ENCODE measurements at regions not wholly inside any gene's neighbourhood (a gene's known extent, or its start where the extent isn't known, plus 50 kb on each side); places are given as distances from the start of the nearest gene placed in this dataset.

DNA sequence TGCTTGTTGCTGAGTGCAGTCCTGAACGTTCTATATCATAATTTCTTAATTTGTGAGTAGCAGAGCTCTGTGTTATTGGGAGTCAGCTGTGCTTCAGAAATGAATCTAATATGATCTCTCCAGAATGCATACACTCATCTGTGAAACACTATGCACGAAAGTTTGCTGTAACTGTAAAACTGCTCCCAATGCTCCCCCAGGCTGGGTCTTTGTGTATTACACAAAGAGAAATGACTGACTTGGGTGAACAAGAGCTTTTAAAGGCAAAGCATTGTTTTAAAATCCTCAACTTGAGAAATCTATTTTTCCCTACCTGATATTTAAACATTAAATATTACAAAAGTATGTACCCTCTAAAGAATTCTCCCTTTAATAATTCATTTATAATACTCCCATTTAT is 636.7 kb upstream of the KIF2B start:
- no peak for DNase-seq (ENCODE audit: low spot score)
- TF ChIP-seq, protein P1, sequence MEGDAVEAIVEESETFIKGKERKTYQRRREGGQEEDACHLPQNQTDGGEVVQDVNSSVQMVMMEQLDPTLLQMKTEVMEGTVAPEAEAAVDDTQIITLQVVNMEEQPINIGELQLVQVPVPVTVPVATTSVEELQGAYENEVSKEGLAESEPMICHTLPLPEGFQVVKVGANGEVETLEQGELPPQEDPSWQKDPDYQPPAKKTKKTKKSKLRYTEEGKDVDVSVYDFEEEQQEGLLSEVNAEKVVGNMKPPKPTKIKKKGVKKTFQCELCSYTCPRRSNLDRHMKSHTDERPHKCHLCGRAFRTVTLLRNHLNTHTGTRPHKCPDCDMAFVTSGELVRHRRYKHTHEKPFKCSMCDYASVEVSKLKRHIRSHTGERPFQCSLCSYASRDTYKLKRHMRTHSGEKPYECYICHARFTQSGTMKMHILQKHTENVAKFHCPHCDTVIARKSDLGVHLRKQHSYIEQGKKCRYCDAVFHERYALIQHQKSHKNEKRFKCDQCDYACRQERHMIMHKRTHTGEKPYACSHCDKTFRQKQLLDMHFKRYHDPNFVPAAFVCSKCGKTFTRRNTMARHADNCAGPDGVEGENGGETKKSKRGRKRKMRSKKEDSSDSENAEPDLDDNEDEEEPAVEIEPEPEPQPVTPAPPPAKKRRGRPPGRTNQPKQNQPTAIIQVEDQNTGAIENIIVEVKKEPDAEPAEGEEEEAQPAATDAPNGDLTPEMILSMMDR (IDR thresholded peaks at IDR 0.05), result no peak
- Histone ChIP-seq H3K27ac (no peak overlapping the region), H3K4me3 (no peak overlapping the region)

GRCh38 chr17:53176629-53177028 is 646.1 kb upstream of the KIF2B start:
- DNase-seq (ENCODE audit: low spot score), result no peak
- Histone ChIP-seq H3K4me3 (no peak overlapping the region), H3K27ac (no peak overlapping the region)
- TF ChIP-seq, protein P1 (IDR thresholded peaks at IDR 0.05), result no peak

- Histone ChIP-seq H3K27ac (no peak overlapping the region), H3K4me3 (no peak overlapping the region)
- DNase-seq (ENCODE audit: low spot score), result no peak
- TF ChIP-seq, protein P1 (IDR thresholded peaks at IDR 0.05), result no peak
Measured at GRCh38 chr17:53168413-53168812, 654.3 kb upstream of the KIF2B start.

DNA sequence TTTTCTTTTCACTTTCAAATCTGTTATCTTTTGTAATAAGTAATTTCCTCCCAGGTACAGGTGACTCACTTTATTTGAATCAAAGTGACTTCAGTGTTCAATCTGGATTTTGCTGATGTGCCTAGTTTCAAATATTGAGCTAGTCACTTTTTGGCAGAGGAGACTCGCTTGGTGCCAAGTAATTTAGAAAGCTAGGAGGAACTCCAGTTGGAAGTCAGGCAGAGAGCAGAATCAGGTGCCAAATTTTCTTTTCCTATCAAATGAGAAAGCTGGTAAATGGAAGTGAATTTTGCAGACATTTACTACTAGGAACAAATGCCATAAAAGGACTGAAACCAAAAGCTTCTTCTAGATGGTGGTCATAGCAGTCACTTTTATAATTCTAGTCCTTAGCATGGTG is 656.0 kb upstream of the KIF2B start:
- H3K27ac ChIP-seq, result no peak overlapping the region
- DNase-seq (ENCODE audit: low spot score), result no peak
- H3K4me3 ChIP-seq, result no peak overlapping the region
- TF ChIP-seq, protein P1 (IDR thresholded peaks at IDR 0.05), result no peak

DNA sequence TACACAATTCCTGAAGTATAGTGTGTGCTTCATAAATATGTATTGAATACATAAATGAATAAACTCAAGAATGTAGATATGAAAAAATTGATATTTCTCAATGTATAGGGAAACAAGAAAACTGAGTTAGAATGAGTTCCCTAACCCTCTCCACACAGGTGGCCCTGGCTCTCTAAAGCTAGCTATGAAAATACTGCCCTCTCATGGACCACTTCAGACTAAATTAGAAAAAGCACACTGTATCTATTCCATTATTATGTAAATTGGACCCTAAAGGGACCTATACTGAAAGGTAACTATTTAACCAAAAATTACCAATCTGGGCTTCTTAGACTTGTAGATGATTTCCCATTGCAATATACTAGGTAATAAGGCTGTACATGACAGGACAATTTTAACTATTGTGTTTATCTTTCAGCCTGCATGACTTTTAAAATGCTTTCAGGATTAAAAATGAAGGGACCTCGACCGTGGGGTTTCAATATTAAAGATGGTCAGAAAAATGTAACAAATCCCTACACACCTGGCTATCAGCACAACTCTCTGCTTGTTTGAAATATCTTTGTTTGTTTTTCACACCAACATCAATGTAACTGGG is 672.5 kb upstream of the KIF2B start:
- no peak overlapping the region for H3K4me3 ChIP-seq
- TF ChIP-seq, protein P1 (IDR thresholded peaks at IDR 0.05), result no peak
- no peak overlapping the region for H3K27ac ChIP-seq
- DNase-seq (ENCODE audit: low spot score), result no peak

DNA sequence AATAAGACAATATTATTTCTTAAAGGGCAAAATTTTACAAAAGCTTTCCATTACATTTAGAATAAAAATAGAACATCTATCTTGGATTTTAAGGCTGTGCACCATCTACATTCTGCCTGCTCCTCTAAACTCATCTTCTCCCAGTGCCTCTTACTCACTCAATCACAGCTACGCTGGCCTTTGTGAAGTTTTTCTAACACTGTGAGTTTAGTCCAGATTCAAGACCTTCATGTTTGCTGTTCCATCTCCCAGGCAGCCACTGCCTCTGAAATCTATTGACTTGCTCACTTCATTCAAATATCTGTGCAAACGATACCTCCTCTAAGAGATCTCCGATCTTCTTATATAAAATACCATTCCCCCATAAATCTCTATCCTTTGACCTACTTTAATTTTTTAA is 673.4 kb upstream of the KIF2B start:
- H3K27ac ChIP-seq, result no peak overlapping the region
- H3K4me3 ChIP-seq, result no peak overlapping the region
- TF ChIP-seq, protein P1 (IDR thresholded peaks at IDR 0.05), result no peak
- no peak for DNase-seq (ENCODE audit: low spot score)

DNA sequence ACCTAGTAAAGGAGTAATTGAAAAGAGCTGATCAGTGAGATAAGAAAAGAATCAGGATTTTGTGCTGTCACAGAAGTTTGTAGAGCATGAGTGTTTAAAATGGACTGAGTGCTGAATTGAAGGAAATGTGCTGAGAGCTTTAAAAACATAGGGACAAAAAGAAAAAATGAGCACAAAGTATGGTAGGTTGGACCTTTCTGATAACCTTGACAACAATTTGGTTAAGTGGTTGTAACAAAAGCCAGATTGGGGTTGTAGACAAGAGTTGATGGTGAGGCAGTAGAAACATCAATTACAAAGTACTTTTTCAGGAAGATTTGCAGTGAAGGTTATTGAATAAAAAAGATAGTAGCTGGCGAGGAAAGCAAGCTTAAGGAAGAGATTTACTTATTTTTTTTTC is 674.7 kb upstream of the KIF2B start:
- TF ChIP-seq, protein P1 (IDR thresholded peaks at IDR 0.05), result no peak
- Histone ChIP-seq H3K4me3 (no peak overlapping the region), H3K27ac (no peak overlapping the region)
- no peak for DNase-seq (ENCODE audit: low spot score)
